Trophoblast cell (in vitro differentiated cells and primary cell): ENCODE measurements at regions not wholly inside any gene's neighbourhood (a gene's known extent, or its start where the extent isn't known, plus 50 kb on each side); places are given as distances from the start of the nearest gene placed in this dataset.

ENCODE experiments used
- DNase-seq, 2 donors: peaks; one replicate each; pipeline ENCODE4 v3.0.0-alpha.2; 2016
- H2AFZ ChIP-seq: 2 replicates; pipeline ENCODE4 v1.6.1; 2013; ENCODE audit warnings: low read length, moderate library complexity, mild to moderate bottlenecking; ENCODE audit not compliant: insufficient read depth, poor library complexity
- H2AK5ac ChIP-seq: 2 replicates; pipeline ENCODE4 v1.6.1; 2013; ENCODE audit warnings: mild to moderate bottlenecking, low read length
- H2BK120ac ChIP-seq: 2 replicates; pipeline ENCODE4 v1.6.1; 2013; ENCODE audit warnings: low read length, mild to moderate bottlenecking, moderate library complexity; ENCODE audit not compliant: insufficient read depth, poor library complexity
- H2BK12ac ChIP-seq: 2 replicates; pipeline ENCODE4 v1.6.1; 2013; ENCODE audit warnings: mild to moderate bottlenecking, low read length, moderate library complexity
- H2BK5ac ChIP-seq: 2 replicates; pipeline ENCODE4 v1.6.1; 2013; ENCODE audit warnings: low read length, low read depth, moderate library complexity, mild to moderate bottlenecking; ENCODE audit not compliant: poor library complexity
- H3K14ac ChIP-seq: 2 replicates; pipeline ENCODE4 v1.6.1; 2013; ENCODE audit warnings: mild to moderate bottlenecking, low read length
- H3K18ac ChIP-seq: 2 replicates; pipeline ENCODE4 v1.6.1; 2013; ENCODE audit warnings: mild to moderate bottlenecking, low read length
- H3K23ac ChIP-seq: 2 replicates; pipeline ENCODE4 v1.6.1; 2013; ENCODE audit warnings: low read length
- H3K27ac ChIP-seq: 2 replicates; pipeline ENCODE4 v1.5.1; 2013; ENCODE audit warnings: low read depth, mild to moderate bottlenecking, inconsistent platforms, low read length, moderate library complexity
- H3K27me3 ChIP-seq: 2 replicates; pipeline ENCODE4 v1.6.1; 2013; ENCODE audit warnings: inconsistent platforms, mild to moderate bottlenecking, low read length, moderate library complexity; ENCODE audit not compliant: insufficient read depth
- H3K36me3 ChIP-seq, 2 experiments: 1 replicate in 1 of 2; 2 replicates in 1 of 2; pipeline ENCODE4 v1.6.1; 2013; ENCODE audit warnings: low read length in 2 of 2, mild to moderate bottlenecking in 2 of 2, moderate library complexity in 1 of 2; ENCODE audit not compliant: insufficient read depth in 2 of 2, control insufficient read depth in 1 of 2
- H3K4ac ChIP-seq: 2 replicates; pipeline ENCODE4 v1.6.1; 2013; ENCODE audit warnings: low read depth, mild to moderate bottlenecking, low read length, moderate library complexity
- H3K4me1 ChIP-seq, 2 experiments: 1 replicate in 1 of 2; 2 replicates in 1 of 2; pipeline ENCODE4 v1.6.1; 2013; ENCODE audit warnings: low read length in 2 of 2, mild to moderate bottlenecking in 2 of 2, moderate library complexity in 1 of 2; ENCODE audit not compliant: insufficient read depth in 2 of 2, control insufficient read depth in 1 of 2
- H3K4me2 ChIP-seq: 2 replicates; pipeline ENCODE4 v1.6.1; 2013; ENCODE audit warnings: inconsistent platforms, mild to moderate bottlenecking, low read length, moderate library complexity
- H3K4me3 ChIP-seq: 2 replicates; pipeline ENCODE4 v1.5.1; 2013; ENCODE audit warnings: mild to moderate bottlenecking, low read depth, low read length, inconsistent platforms
- H3K79me1 ChIP-seq: one replicate; pipeline ENCODE4 v1.6.1; 2013; ENCODE audit warnings: low read length
- H3K79me2 ChIP-seq: 2 replicates; pipeline ENCODE4 v1.6.1; 2013; ENCODE audit warnings: low read length, mild to moderate bottlenecking; ENCODE audit not compliant: control insufficient read depth, insufficient read depth, poor library complexity
- H3K9ac ChIP-seq: 2 replicates; pipeline ENCODE4 v1.6.1; 2013; ENCODE audit warnings: mild to moderate bottlenecking, low read length
- H3K9me3 ChIP-seq: 2 replicates; pipeline ENCODE4 v1.6.1; 2013; ENCODE audit warnings: low read depth, mild to moderate bottlenecking, control low read depth, inconsistent platforms, low read length; ENCODE audit not compliant: insufficient read depth
- H4K12ac ChIP-seq: 2 replicates; pipeline ENCODE4 v1.6.1; 2013; ENCODE audit warnings: low read depth, mild to moderate bottlenecking, low read length, moderate library complexity
- H4K8ac ChIP-seq: 2 replicates; pipeline ENCODE4 v1.6.1; 2013; ENCODE audit warnings: low read depth, mild to moderate bottlenecking, low read length, moderate library complexity
- H4K91ac ChIP-seq: one replicate; pipeline ENCODE4 v1.6.1; 2013; ENCODE audit warnings: low read depth, mild to moderate bottlenecking, low read length, moderate library complexity
- WGBS: extraction: QIAGEN DNeasy Blood & Tissue Kit; methylation state at CpG from one replicate; pipeline ENCODE4 v1.1.7; 2013; ENCODE audit warnings: missing lambda C conversion rate; ENCODE audit not compliant: insufficient read length, insufficient coverage; ENCODE audit errors: extremely low coverage; 5-methylcytosine and 5-hydroxymethylcytosine counted together

DNA sequence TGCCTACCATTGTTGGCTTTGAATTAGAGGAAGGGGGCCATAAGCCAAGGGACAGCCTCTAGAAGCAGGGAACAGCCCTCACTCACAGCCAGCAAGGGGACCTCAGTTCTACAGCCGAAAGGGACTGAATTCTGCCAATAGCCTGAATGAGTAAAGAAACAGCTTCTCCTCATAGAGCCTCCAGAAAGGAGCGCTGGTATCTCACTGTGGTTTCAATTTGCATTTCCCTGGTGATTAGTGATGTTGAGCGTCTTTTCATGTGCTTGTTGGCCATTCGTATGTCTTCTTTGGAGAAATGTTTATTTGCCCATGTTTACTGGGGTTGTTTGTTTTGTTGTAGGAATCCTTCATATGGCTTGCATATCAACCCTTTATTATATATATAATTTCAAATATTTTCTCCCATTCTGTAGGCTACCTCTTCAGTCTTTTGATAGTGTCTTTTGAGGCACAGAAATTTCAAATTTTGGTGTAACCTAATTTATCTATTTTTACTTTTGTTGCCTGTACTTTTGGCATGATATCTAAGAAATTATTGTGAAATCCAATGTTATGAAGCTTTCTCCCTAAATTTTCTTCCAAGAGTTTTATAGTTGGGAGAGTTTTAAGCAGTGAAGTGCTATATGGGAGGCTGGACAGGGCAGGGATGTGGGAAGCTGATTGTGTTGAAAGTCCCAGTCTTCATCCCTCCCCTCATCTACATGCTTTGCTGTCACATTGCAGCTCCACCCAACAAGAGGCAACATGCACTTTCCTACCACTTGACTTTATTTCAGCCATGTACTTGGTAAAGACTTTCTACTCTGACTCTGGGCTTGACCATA, 57.1 kb upstream of the GPCPD1 start:
- Histone ChIP-seq H3K4me1 (no peaks in the 10 kb centered on the region), H3K36me3 (no peaks in the 10 kb centered on the region), H3K23ac (no peak overlapping the region), H2BK120ac (no peak overlapping the region), H3K4ac (no peak overlapping the region), H2AFZ (no peak overlapping the region), H2BK12ac (no peak overlapping the region), H3K4me2 (no peak overlapping the region), H2BK5ac (no peak overlapping the region), H3K9ac (no peak overlapping the region), H4K12ac (no peak overlapping the region), H3K79me1 (no peaks in the 10 kb centered on the region), H3K27me3 (no peaks in the 10 kb centered on the region), H3K14ac (no peak overlapping the region), H3K18ac (no peak overlapping the region), H3K27ac (no peak overlapping the region), H4K91ac (no peak overlapping the region), H3K79me2 (no peaks in the 10 kb centered on the region), H3K9me3 (no peaks in the 10 kb centered on the region), H3K4me3 (no peak overlapping the region), H2AK5ac (no peak overlapping the region), H4K8ac (no peak overlapping the region)
- no peak for DNase-seq
- no CpG with 5 or more reads among the region's 4 CpGs for WGBS

GRCh38 chr20:5665417-5665816, 54.6 kb upstream of the GPCPD1 start:
- no peak overlapping the region for H2BK120ac ChIP-seq
- H3K4ac ChIP-seq, result no peak overlapping the region
- no peaks in the 10 kb centered on the region for H3K4me1 ChIP-seq
- no peak overlapping the region for H3K4me2 ChIP-seq
- no peak overlapping the region for H3K23ac ChIP-seq
- H3K79me2 ChIP-seq, result no peaks in the 10 kb centered on the region
- H3K9ac ChIP-seq, result no peak overlapping the region
- no peak overlapping the region for H3K4me3 ChIP-seq
- no peak overlapping the region for H2BK5ac ChIP-seq
- no peak overlapping the region for H3K18ac ChIP-seq
- no peak overlapping the region for H4K8ac ChIP-seq
- no peak overlapping the region for H3K14ac ChIP-seq
- no peak overlapping the region for H2BK12ac ChIP-seq
- H4K12ac ChIP-seq, result no peak overlapping the region
- no CpG with 5 or more reads among the region's 2 CpGs for WGBS
- no peak for DNase-seq
- H4K91ac ChIP-seq, result no peak overlapping the region
- no peak overlapping the region for H2AK5ac ChIP-seq
- H3K27me3 ChIP-seq, result no peaks in the 10 kb centered on the region
- no peaks in the 10 kb centered on the region for H3K36me3 ChIP-seq
- H3K27ac ChIP-seq, result no peak overlapping the region
- no peak overlapping the region for H2AFZ ChIP-seq
- H3K79me1 ChIP-seq, result no peaks in the 10 kb centered on the region
- H3K9me3 ChIP-seq, result no peaks in the 10 kb centered on the region

DNA sequence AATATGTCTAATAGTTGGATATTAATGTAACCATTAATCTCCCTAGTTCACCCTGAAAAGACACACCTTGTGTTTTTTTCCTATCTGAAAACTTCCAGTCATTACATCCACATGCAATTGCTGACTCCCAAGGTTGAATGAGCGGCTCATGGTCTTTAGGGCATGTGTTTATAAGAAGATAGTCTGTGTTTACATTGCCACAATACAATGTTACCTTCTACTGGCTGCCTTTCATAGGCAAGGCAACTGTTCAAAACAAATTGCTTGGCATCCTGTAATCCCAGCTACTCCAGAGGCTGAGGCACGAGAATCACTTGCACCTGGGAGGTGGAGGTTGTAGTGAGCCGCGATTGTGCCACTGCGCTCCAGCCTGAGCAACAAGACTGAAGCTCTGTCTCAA, 52.6 kb upstream of the GPCPD1 start:
- no peak overlapping the region for H4K8ac ChIP-seq
- no peak overlapping the region for H2BK12ac ChIP-seq
- H3K27me3 ChIP-seq, result no peaks in the 10 kb centered on the region
- no CpG with 5 or more reads among the region's 5 CpGs for WGBS
- no peak overlapping the region for H3K23ac ChIP-seq
- H3K4ac ChIP-seq, result no peak overlapping the region
- no peak overlapping the region for H2AK5ac ChIP-seq
- H3K27ac ChIP-seq, result no peak overlapping the region
- no peak overlapping the region for H2AFZ ChIP-seq
- no peak overlapping the region for H2BK5ac ChIP-seq
- no peaks in the 10 kb centered on the region for H3K79me1 ChIP-seq
- H3K36me3 ChIP-seq, result no peaks in the 10 kb centered on the region
- no peak overlapping the region for H3K4me3 ChIP-seq
- H3K4me1 ChIP-seq, result no peaks in the 10 kb centered on the region
- no peak overlapping the region for H3K4me2 ChIP-seq
- H3K18ac ChIP-seq, result no peak overlapping the region
- H3K9ac ChIP-seq, result no peak overlapping the region
- no peaks in the 10 kb centered on the region for H3K9me3 ChIP-seq
- no peak overlapping the region for H3K14ac ChIP-seq
- no peaks in the 10 kb centered on the region for H3K79me2 ChIP-seq
- no peak for DNase-seq
- H2BK120ac ChIP-seq, result no peak overlapping the region
- no peak overlapping the region for H4K91ac ChIP-seq
- H4K12ac ChIP-seq, result no peak overlapping the region

- no peaks in the 10 kb centered on the region for H3K79me2 ChIP-seq
- H4K12ac ChIP-seq, result no peak overlapping the region
- no peak for DNase-seq
- H3K9ac ChIP-seq, result no peak overlapping the region
- H4K8ac ChIP-seq, result no peak overlapping the region
- no peak overlapping the region for H3K14ac ChIP-seq
- no CpG with 5 or more reads among the region's 2 CpGs for WGBS
- no peak overlapping the region for H2BK120ac ChIP-seq
- no peaks in the 10 kb centered on the region for H3K27me3 ChIP-seq
- H3K36me3 ChIP-seq, result no peaks in the 10 kb centered on the region
- H2BK12ac ChIP-seq, result no peak overlapping the region
- no peak overlapping the region for H3K27ac ChIP-seq
- H3K4me3 ChIP-seq, result no peak overlapping the region
- H2AK5ac ChIP-seq, result no peak overlapping the region
- H2BK5ac ChIP-seq, result no peak overlapping the region
- no peaks in the 10 kb centered on the region for H3K79me1 ChIP-seq
- H3K4ac ChIP-seq, result no peak overlapping the region
- no peak overlapping the region for H2AFZ ChIP-seq
- no peak overlapping the region for H4K91ac ChIP-seq
- no peak overlapping the region for H3K18ac ChIP-seq
- H3K4me1 ChIP-seq, result no peaks in the 10 kb centered on the region
- H3K9me3 ChIP-seq, result no peaks in the 10 kb centered on the region
- no peak overlapping the region for H3K4me2 ChIP-seq
- H3K23ac ChIP-seq, result no peak overlapping the region
Measured at GRCh38 chr20:5662769-5663168, 52.0 kb upstream of the GPCPD1 start.
